ENCODE measurements at regions not wholly inside any gene's neighbourhood (a gene's known extent, or its start where the extent isn't known, plus 50 kb on each side); places are given as distances from the start of the nearest gene placed in this dataset.
A peak's percentile ranks its signal among the peaks of the same experiment; 100 is the strongest.

- DNase-seq, result peak in 1 of 3 donors; percentile 11
Observed at GRCh38 chr7:45350896-45351295, 193.3 kb downstream of the RAMP3 start.

GRCh38 chr7:45358287-45358686 is 200.7 kb downstream of the RAMP3 start:
- DNase-seq, result no peak

- DNase-seq, result no peak
Observed at GRCh38 chr7:45359250-45359649, 201.7 kb downstream of the RAMP3 start.

GRCh38 chr7:45359776-45360175 is 202.2 kb downstream of the RAMP3 start:
- DNase-seq, result no peak

GRCh38 chr7:45363669-45364068 is 206.1 kb downstream of the RAMP3 start:
- no peak for DNase-seq

GRCh38 chr7:45365341-45365740 is 207.8 kb downstream of the RAMP3 start:
- DNase-seq, result no peak

- DNase-seq, result no peak
Observed at GRCh38 chr7:45366475-45366874, 207.7 kb upstream of the ADCY1 start.

GRCh38 chr7:45367026-45367425 is 207.1 kb upstream of the ADCY1 start:
- peak in 2 of 3 donors; percentile 17 to 43 for DNase-seq

GRCh38 chr7:45368129-45368807 is 205.9 kb upstream of the ADCY1 start:
- no peak for DNase-seq

- DNase-seq, result no peak
Observed at GRCh38 chr7:45384499-45384898, 189.7 kb upstream of the ADCY1 start.

- no peak for DNase-seq
Observed at GRCh38 chr7:45387837-45388236, 186.3 kb upstream of the ADCY1 start.

GRCh38 chr7:45389073-45389872 is 184.9 kb upstream of the ADCY1 start:
- peak; percentile 28 to 81 (median 51) for DNase-seq

- DNase-seq, result no peak
Observed at GRCh38 chr7:45390180-45390579, 184.0 kb upstream of the ADCY1 start.

GRCh38 chr7:45390731-45391130 is 183.4 kb upstream of the ADCY1 start:
- DNase-seq, result no peak

- DNase-seq, result no peak
Observed at GRCh38 chr7:45391618-45392451, 182.3 kb upstream of the ADCY1 start.

GRCh38 chr7:45394117-45394708 is 180.0 kb upstream of the ADCY1 start:
- DNase-seq, result peak in 1 of 3 donors; percentile 7

- DNase-seq, result no peak
Observed at GRCh38 chr7:45399069-45399468, 175.1 kb upstream of the ADCY1 start.

- no peak for DNase-seq
Observed at GRCh38 chr7:45400680-45401079, 173.5 kb upstream of the ADCY1 start.

GRCh38 chr7:45401155-45401554 is 173.0 kb upstream of the ADCY1 start:
- no peak for DNase-seq

- no peak for DNase-seq
Observed at GRCh38 chr7:45401851-45402250, 172.3 kb upstream of the ADCY1 start.

GRCh38 chr7:45402480-45403218 is 171.5 kb upstream of the ADCY1 start:
- DNase-seq, result peak in 1 of 3 donors; percentile 42

Measured in muscle of back (tissue), 3 donors.